ENCODE measurements at regions not wholly inside any gene's neighbourhood (a gene's known extent, or its start where the extent isn't known, plus 50 kb on each side); places are given as distances from the start of the nearest gene placed in this dataset.

- no peak for TF ChIP-seq POLR2A (IDR thresholded peaks at IDR 0.05)
- TF ChIP-seq CTCF (IDR thresholded peaks at IDR 0.05), result no peak
These were observed 190.0 kb downstream of the EN1 start for GRCh38 chr2:118657466-118657865.

All from esophagus squamous epithelium (tissue), 4 donors.